Activated naive CD8-positive, alpha-beta T cell treated with anti-CD3 and anti-CD28 coated beads, Interleukin-2, amount 10 ng/mL, durations not matched to agents 7 days and 5 days (primary cell): ENCODE measurements at regions not wholly inside any gene's neighbourhood (a gene's known extent, or its start where the extent isn't known, plus 50 kb on each side); places are given as distances from the start of the nearest gene placed in this dataset.

Source experiments
- ATAC-seq: fragments of 150-1000 bp; cut with Tn5 transposase; one replicate; pipeline ENCODE4 v1.10.0; 2021; ENCODE audit warnings: low read depth, moderate library complexity
- POLR2A ChIA-PET: fragments of 350-600 bp; sonication (Branson Sonifier 250); formaldehyde crosslinking; loops from one replicate; lab custom pipeline; 2021; ENCODE audit warnings: antibody characterized with exemption; lab: Charles Lee
- DNase-seq: peaks from one replicate; pipeline ENCODE4 v3.0.0; 2021
- H3K27ac Mint-ChIP-seq: one replicate; pipeline ENCODE4 v1.8.0; 2022; ENCODE audit warnings: mild to moderate bottlenecking, mixed read lengths
- H3K27me3 Mint-ChIP-seq: one replicate; pipeline ENCODE4 v1.8.0; 2022; ENCODE audit warnings: mild to moderate bottlenecking, moderate library complexity, mixed read lengths
- H3K36me3 Mint-ChIP-seq: one replicate; pipeline ENCODE4 v1.8.0; 2021; ENCODE audit warnings: mild to moderate bottlenecking, mixed read lengths
- H3K4me1 Mint-ChIP-seq: one replicate; pipeline ENCODE4 v1.8.0; 2021; ENCODE audit warnings: mixed read lengths
- H3K4me3 Mint-ChIP-seq: one replicate; pipeline ENCODE4 v1.8.0; 2022; ENCODE audit warnings: mild to moderate bottlenecking, moderate library complexity, mixed read lengths
- H3K9me3 Mint-ChIP-seq: one replicate; pipeline ENCODE4 v1.8.0; 2021; ENCODE audit warnings: mixed read lengths

DNA sequence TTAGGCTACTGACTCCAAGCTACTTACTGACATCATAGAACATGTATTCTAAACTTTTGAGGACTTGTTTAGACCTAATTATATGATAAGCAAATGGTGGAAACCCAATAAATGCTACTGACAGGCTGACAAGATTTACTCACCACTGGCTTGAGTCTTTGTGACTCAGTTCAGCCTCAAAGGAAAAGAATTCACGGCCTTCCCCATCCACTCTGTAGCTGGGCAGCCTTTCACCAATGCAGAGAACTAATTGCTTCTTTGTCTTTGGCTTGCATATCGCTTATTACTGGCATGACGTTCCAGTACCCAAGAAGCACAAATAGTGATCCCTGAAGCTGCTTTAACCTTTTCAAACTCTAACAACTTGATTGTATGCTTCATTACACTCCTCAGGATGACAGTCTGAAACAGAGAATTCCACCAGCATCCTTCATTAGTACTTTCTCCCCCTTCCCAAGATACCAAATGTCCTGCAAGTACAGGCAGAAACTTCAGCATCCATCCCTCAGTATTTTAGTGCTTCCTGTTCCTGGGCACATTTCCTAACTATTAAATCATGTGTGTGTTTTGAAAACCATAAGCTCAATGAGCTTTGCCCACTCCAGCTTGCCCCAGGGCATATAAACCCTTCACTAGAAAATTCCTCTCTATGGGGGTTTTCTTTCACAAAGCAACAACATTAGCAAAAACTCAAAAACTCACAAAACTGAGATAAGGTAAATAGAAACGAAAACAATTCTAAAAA, 298.1 kb upstream of the SLC7A11 start:
- Mint-ChIP-seq H3K9me3 (peaks cover 4% of the 10 kb centered on the region), H3K4me3 (no peak overlapping the region)

DNA sequence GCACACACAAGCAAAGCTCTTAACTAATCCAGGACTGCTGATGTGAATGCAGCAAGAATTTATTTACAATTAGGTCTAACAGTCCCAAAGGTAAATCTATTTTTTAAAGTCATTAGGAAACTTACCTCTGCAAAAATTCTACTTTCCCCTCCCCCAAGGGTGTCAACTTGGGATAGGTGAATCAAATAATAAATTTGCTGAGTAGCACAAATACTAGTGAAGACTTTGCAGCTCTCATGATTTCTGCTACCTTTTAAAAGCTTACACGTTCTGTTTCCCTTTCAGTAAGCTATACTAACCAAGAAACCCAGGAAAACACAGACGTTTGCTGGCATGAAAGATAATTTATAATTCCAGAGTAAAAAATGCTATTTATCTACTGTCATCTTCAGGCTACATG, 296.6 kb upstream of the SLC7A11 start:
- Mint-ChIP-seq H3K4me3 (no peak overlapping the region), H3K9me3 (peaks cover 4% of the 10 kb centered on the region), H3K27ac (no peak overlapping the region), H3K36me3 (no peaks in the 10 kb centered on the region), H3K4me1 (no peaks in the 10 kb centered on the region), H3K27me3 (no peaks in the 10 kb centered on the region)
- no peak for DNase-seq
- POLR2A ChIA-PET = no interaction called here
- no peak for ATAC-seq

More for the DNA sequence above, 298.1 kb upstream of the SLC7A11 start:
- DNase-seq (no peak), ATAC-seq (no peak)
- Mint-ChIP-seq H3K36me3 (no peaks in the 10 kb centered on the region), H3K27me3 (no peaks in the 10 kb centered on the region), H3K4me1 (no peaks in the 10 kb centered on the region), H3K27ac (no peak overlapping the region)
- POLR2A ChIA-PET = no interaction called here

GRCh38 chr4:138537731-138538490, 295.8 kb upstream of the SLC7A11 start:
- POLR2A ChIA-PET = no interaction called here
- ATAC-seq (no peak), DNase-seq (no peak)
- Mint-ChIP-seq H3K27me3 (no peaks in the 10 kb centered on the region), H3K36me3 (no peaks in the 10 kb centered on the region), H3K4me3 (no peak overlapping the region), H3K4me1 (no peaks in the 10 kb centered on the region), H3K27ac (no peak overlapping the region), H3K9me3 (no peaks in the 10 kb centered on the region)

GRCh38 chr4:138535316-138535715, 293.2 kb upstream of the SLC7A11 start:
- H3K4me1 Mint-ChIP-seq = no peaks in the 10 kb centered on the region
- H3K27me3 Mint-ChIP-seq = no peaks in the 10 kb centered on the region
- DNase-seq (no peak), ATAC-seq (no peak)
- H3K4me3 Mint-ChIP-seq = no peak overlapping the region
- H3K9me3 Mint-ChIP-seq = peaks cover 1% of the 10 kb centered on the region
- no peaks in the 10 kb centered on the region for H3K36me3 Mint-ChIP-seq
- POLR2A ChIA-PET = no interaction called here
- H3K27ac Mint-ChIP-seq = no peak overlapping the region

DNA sequence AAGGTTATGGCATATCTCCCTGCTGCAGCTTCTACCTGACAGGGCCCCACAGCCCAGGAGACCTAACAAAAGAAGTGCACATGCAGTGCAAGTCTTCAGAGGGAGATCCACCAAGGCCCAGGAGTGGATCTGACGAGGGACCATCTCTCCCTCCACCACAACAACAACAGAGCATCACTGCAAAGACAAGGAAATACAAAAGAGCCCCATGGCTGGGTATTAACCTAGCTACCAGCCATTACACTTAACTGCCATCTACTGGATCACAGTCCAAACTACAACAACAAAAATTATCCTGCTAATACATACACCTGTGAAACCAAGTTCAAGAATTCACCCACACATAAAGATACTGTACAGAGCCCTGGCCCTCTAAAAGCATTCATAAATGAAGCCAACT, 280.2 kb upstream of the SLC7A11 start:
- H3K27ac Mint-ChIP-seq = no peak overlapping the region
- H3K4me3 Mint-ChIP-seq = no peak overlapping the region
- POLR2A ChIA-PET = no interaction called here
- H3K9me3 Mint-ChIP-seq = no peaks in the 10 kb centered on the region
- ATAC-seq (no peak), DNase-seq (no peak)
- no peaks in the 10 kb centered on the region for H3K36me3 Mint-ChIP-seq
- no peaks in the 10 kb centered on the region for H3K27me3 Mint-ChIP-seq
- no peaks in the 10 kb centered on the region for H3K4me1 Mint-ChIP-seq

DNA sequence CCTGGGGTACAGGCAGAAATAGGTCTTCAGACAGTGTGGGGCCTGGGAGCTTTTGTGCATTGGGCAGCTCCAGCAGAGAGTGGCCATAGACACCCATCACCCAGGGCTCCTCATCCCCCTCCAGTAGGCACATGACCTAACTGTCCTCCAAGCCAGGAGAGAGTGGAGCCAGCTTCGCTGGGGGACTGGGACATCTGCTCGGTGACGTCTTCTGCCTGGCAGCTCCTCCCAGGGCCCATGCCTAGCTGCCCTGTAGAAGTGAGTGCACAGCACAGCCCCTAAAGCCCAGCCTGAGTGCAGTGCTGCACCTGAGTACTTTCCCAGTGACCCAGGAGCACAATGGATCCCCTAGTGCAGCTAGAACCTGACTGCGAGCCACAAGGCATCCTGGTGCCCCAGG, 279.7 kb upstream of the SLC7A11 start:
- no peak for ATAC-seq
- H3K27ac Mint-ChIP-seq = no peak overlapping the region
- no peaks in the 10 kb centered on the region for H3K4me1 Mint-ChIP-seq
- H3K27me3 Mint-ChIP-seq = no peaks in the 10 kb centered on the region
- no peaks in the 10 kb centered on the region for H3K36me3 Mint-ChIP-seq
- H3K9me3 Mint-ChIP-seq = no peaks in the 10 kb centered on the region
- H3K4me3 Mint-ChIP-seq = no peak overlapping the region
- POLR2A ChIA-PET = interaction anchor here (0.5 kb wide), 1 partner anchor 53 kb away, joined by 4 read pairs; no protein-coding TSS in a partner anchor
- DNase-seq = no peak

GRCh38 chr4:138519436-138519835, 277.3 kb upstream of the SLC7A11 start:
- no peaks in the 10 kb centered on the region for H3K36me3 Mint-ChIP-seq
- H3K27ac Mint-ChIP-seq = no peak overlapping the region
- no peaks in the 10 kb centered on the region for H3K27me3 Mint-ChIP-seq
- DNase-seq (no peak), ATAC-seq (no peak)
- H3K9me3 Mint-ChIP-seq = no peaks in the 10 kb centered on the region
- no peaks in the 10 kb centered on the region for H3K4me1 Mint-ChIP-seq
- POLR2A ChIA-PET = no interaction called here
- no peak overlapping the region for H3K4me3 Mint-ChIP-seq

DNA sequence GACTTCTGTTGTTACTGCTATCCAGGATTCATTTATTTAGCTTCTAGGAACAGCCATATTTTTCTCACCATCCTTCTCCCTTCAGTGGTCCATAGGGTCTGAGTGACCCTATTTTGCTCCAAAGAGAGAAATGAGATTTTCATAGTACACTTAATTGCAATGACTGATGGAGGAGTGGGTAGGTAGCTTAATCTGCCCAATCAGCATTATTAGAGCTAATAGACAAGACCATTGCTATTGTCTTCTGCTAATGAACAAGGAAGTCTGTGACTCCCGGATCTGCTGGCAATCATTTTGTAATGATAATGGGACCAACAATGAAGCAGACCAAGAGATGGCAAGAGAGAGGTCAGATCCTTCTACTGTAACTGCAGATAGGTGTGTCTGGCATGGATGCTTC, 271.4 kb upstream of the SLC7A11 start:
- Mint-ChIP-seq H3K36me3 (no peaks in the 10 kb centered on the region), H3K27me3 (no peaks in the 10 kb centered on the region), H3K4me1 (no peaks in the 10 kb centered on the region), H3K4me3 (no peak overlapping the region), H3K9me3 (no peaks in the 10 kb centered on the region), H3K27ac (no peak overlapping the region)
- POLR2A ChIA-PET = no interaction called here
- DNase-seq (no peak), ATAC-seq (no peak)

- H3K4me3 Mint-ChIP-seq = no peak overlapping the region
- H3K27ac Mint-ChIP-seq = no peak overlapping the region
- ATAC-seq (no peak), DNase-seq (no peak)
- H3K9me3 Mint-ChIP-seq = no peaks in the 10 kb centered on the region
- no peaks in the 10 kb centered on the region for H3K4me1 Mint-ChIP-seq
- POLR2A ChIA-PET = no interaction called here
- H3K36me3 Mint-ChIP-seq = no peaks in the 10 kb centered on the region
- no peaks in the 10 kb centered on the region for H3K27me3 Mint-ChIP-seq
Measured at GRCh38 chr4:138512756-138513155, 270.6 kb upstream of the SLC7A11 start.

DNA sequence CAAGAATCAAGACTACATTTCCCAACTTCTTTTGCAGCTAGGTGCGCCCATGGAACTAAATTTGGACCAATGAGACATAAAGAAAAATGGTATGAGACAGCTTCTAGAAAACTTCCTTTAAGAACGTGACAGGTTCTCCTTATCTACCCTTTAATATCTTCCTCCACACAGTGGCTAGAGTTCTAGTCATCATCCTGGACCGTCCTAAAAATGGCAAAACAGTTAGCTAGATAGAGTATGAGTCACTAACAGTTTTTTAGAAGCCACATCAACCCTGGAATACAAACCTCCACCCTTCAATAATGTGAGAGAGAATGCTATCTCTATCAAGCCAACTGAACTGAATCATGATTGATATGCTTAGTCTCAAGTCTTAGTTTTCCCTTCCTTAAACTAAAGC, 267.9 kb upstream of the SLC7A11 start:
- ATAC-seq (no peak), DNase-seq (no peak)
- no peaks in the 10 kb centered on the region for H3K36me3 Mint-ChIP-seq
- no peak overlapping the region for H3K27ac Mint-ChIP-seq
- POLR2A ChIA-PET = no interaction called here
- no peaks in the 10 kb centered on the region for H3K4me1 Mint-ChIP-seq
- no peaks in the 10 kb centered on the region for H3K27me3 Mint-ChIP-seq
- H3K4me3 Mint-ChIP-seq = no peak overlapping the region
- H3K9me3 Mint-ChIP-seq = peaks cover 6% of the 10 kb centered on the region

DNA sequence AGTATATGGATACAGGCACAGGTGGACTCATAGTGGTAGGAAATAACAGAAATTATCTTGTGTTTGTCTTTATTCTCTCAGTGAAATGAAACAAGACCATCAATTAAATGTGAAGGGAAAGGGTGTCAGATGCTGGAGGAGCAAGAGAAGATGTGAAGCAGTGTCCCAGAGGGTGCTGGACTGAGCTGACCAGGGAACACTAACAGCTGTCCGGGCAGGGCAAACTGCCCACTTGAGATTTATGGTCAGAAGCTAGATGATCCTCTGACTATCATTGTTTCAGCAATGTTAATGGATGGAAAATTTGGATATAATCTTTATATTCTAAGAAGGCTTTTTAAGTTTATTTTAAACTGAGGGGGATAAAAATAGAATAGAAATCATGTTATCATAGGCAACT, 267.2 kb upstream of the SLC7A11 start:
- POLR2A ChIA-PET = no interaction called here
- no peak overlapping the region for H3K4me3 Mint-ChIP-seq
- ATAC-seq (no peak), DNase-seq (no peak)
- H3K36me3 Mint-ChIP-seq = no peaks in the 10 kb centered on the region
- no peaks in the 10 kb centered on the region for H3K27me3 Mint-ChIP-seq
- H3K9me3 Mint-ChIP-seq = peaks cover 6% of the 10 kb centered on the region
- H3K27ac Mint-ChIP-seq = no peak overlapping the region
- H3K4me1 Mint-ChIP-seq = no peaks in the 10 kb centered on the region

- POLR2A ChIA-PET = no interaction called here
- no peaks in the 10 kb centered on the region for H3K4me1 Mint-ChIP-seq
- DNase-seq (no peak), ATAC-seq (no peak)
- no peak overlapping the region for H3K27ac Mint-ChIP-seq
- no peaks in the 10 kb centered on the region for H3K36me3 Mint-ChIP-seq
- H3K27me3 Mint-ChIP-seq = no peaks in the 10 kb centered on the region
- H3K9me3 Mint-ChIP-seq = peaks cover 7% of the 10 kb centered on the region
- no peak overlapping the region for H3K4me3 Mint-ChIP-seq
Measured at GRCh38 chr4:138507522-138507921, 265.4 kb upstream of the SLC7A11 start.

GRCh38 chr4:138501614-138502013, 259.5 kb upstream of the SLC7A11 start:
- Mint-ChIP-seq H3K36me3 (no peaks in the 10 kb centered on the region), H3K9me3 (peaks cover 6% of the 10 kb centered on the region), H3K27me3 (no peaks in the 10 kb centered on the region), H3K4me1 (no peaks in the 10 kb centered on the region), H3K27ac (no peak overlapping the region), H3K4me3 (no peak overlapping the region)
- DNase-seq = no peak
- POLR2A ChIA-PET = no interaction called here
- no peak for ATAC-seq

DNA sequence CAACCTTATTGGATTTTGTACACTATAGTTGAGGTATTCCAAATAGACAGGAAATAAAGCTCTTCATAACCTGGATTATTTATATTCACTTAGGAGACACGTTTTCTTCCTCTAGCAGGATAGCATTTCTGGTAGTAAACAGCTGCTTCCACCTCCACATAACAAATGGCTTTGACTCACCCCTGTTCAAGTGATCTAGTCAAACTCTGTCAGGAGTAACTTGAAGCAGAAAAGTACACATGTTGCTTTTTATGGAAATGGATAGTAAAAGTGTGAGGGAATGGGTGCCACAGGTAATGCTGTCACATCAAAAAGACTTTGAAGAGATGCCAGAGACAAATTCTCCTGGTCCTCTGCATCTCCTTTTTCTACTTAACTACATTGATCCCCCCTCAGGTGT, 258.7 kb upstream of the SLC7A11 start:
- ATAC-seq (no peak), DNase-seq (no peak)
- POLR2A ChIA-PET = no interaction called here
- Mint-ChIP-seq H3K4me1 (no peaks in the 10 kb centered on the region), H3K36me3 (no peaks in the 10 kb centered on the region), H3K9me3 (peaks cover 6% of the 10 kb centered on the region), H3K27ac (no peak overlapping the region), H3K27me3 (no peaks in the 10 kb centered on the region), H3K4me3 (no peak overlapping the region)
